Neural cell (in vitro differentiated cells): ENCODE measurements at regions not wholly inside any gene's neighbourhood (a gene's known extent, or its start where the extent isn't known, plus 50 kb on each side); places are given as distances from the start of the nearest gene placed in this dataset.

Experiments used
- H2AFZ ChIP-seq: fragments of 200-600, 300-800 bp; sonication (generic), shearing (Covaris generic); 2 replicates; pipeline ENCODE4 v1.6.0; 2014; ENCODE audit warnings: low read depth, mild to moderate bottlenecking, antibody characterized with exemption, low read length, moderate library complexity
- H3F3A ChIP-seq: fragments of 200-600 bp; shearing (Covaris generic); 2 replicates; pipeline ENCODE4 v1.6.1; 2016; ENCODE audit warnings: mild to moderate bottlenecking, moderate library complexity, mixed read lengths, antibody characterized with exemption, low read length; ENCODE audit not compliant: insufficient read depth, poor library complexity, severe bottlenecking
- H3K27ac ChIP-seq: fragments of 200-600, 300-800 bp; sonication (generic), shearing (Covaris generic); 2 replicates; pipeline ENCODE4 v1.5.1; 2014; ENCODE audit warnings: mild to moderate bottlenecking, low read length, moderate library complexity
- H3K27me3 ChIP-seq: fragments of 300-800, 200-600 bp; sonication (generic), shearing (Covaris generic); 2 replicates; pipeline ENCODE4 v1.6.0; 2014; ENCODE audit warnings: mild to moderate bottlenecking, low read depth, low read length, moderate library complexity; ENCODE audit not compliant: insufficient read depth
- H3K36me3 ChIP-seq: fragments of 300-800, 200-600 bp; sonication (generic), shearing (Covaris generic); 2 replicates; pipeline ENCODE4 v1.5.1; 2014; ENCODE audit warnings: mild to moderate bottlenecking, antibody characterized with exemption, low read length, moderate library complexity; ENCODE audit not compliant: insufficient read depth
- H3K4me2 ChIP-seq: fragments of 300-800, 200-600 bp; sonication (generic), shearing (Covaris generic); 2 replicates; pipeline ENCODE4 v1.6.0; 2014; ENCODE audit warnings: mild to moderate bottlenecking, low read length
- H3K4me3 ChIP-seq: fragments of 300-800, 200-600 bp; sonication (generic), shearing (Covaris generic); 2 replicates; pipeline ENCODE4 v1.5.1; 2014; ENCODE audit warnings: mild to moderate bottlenecking, low read length, moderate library complexity
- H3K79me2 ChIP-seq: fragments of 200-600 bp; shearing (Covaris generic); replicated peaks from 2 replicates; pipeline ENCODE4 v1.6.0; 2014; ENCODE audit warnings: mild to moderate bottlenecking, low read length, moderate library complexity; ENCODE audit not compliant: insufficient read depth
- H3K9ac ChIP-seq: fragments of 300-800, 200-600 bp; sonication (generic), shearing (Covaris generic); 2 replicates; pipeline ENCODE4 v1.6.1; 2016; ENCODE audit warnings: mild to moderate bottlenecking, low read length, mixed read lengths
- H3K9me2 ChIP-seq: fragments of 200-600 bp; shearing (Covaris generic); 2 replicates; pipeline ENCODE4 v1.6.1; 2016; ENCODE audit warnings: mild to moderate bottlenecking, low read length, mixed read lengths; ENCODE audit not compliant: insufficient read depth
- H3K9me3 ChIP-seq: fragments of 200-600, 300-800 bp; sonication (generic), shearing (Covaris generic); 2 replicates; pipeline ENCODE4 v1.6.1; 2016; ENCODE audit warnings: mild to moderate bottlenecking, mixed run types, low read length, moderate library complexity, mixed read lengths
- H4K20me1 ChIP-seq: fragments of 200-600 bp; shearing (Covaris generic); 2 replicates; pipeline ENCODE4 v1.6.1; 2016; ENCODE audit warnings: mild to moderate bottlenecking, mixed run types; ENCODE audit not compliant: insufficient read depth
- CTCF ChIP-seq: fragments of 450-650 bp; IDR thresholded peaks from 2 replicates; pipeline ENCODE4 v1.5.1; 2014; ENCODE audit warnings: antibody characterized with exemption, mild to moderate bottlenecking, moderate library complexity; ENCODE audit not compliant: poor library complexity, severe bottlenecking
- EP300 ChIP-seq: fragments of 450-650 bp; conservative IDR thresholded peaks from 2 replicates; pipeline ENCODE4 v1.6.1; 2014; ENCODE audit warnings: antibody characterized with exemption, mild to moderate bottlenecking, moderate library complexity; ENCODE audit not compliant: poor library complexity, severe bottlenecking
- EZH2 ChIP-seq: fragments of 200-600, 300-800 bp; shearing (Covaris generic), sonication (generic); IDR thresholded peaks from 2 replicates; pipeline ENCODE4 v1.6.1; 2014; ENCODE audit warnings: antibody characterized with exemption, low read length, borderline replicate concordance, mild to moderate bottlenecking; ENCODE audit not compliant: insufficient read depth, poor library complexity, severe bottlenecking
- MXI1 ChIP-seq: fragments of 450-650 bp; conservative IDR thresholded peaks from 2 replicates; pipeline ENCODE4 v1.6.1; 2014; ENCODE audit warnings: antibody characterized with exemption, mild to moderate bottlenecking; ENCODE audit not compliant: poor library complexity, severe bottlenecking
- POLR2AphosphoS5 ChIP-seq: IDR thresholded peaks from 2 replicates; pipeline ENCODE4 v1.6.1; 2012
- RAD21 ChIP-seq: fragments of 450-650 bp; conservative IDR thresholded peaks from 2 replicates; pipeline ENCODE4 v1.6.1; 2014; ENCODE audit warnings: antibody characterized with exemption, mild to moderate bottlenecking, moderate library complexity
- REST ChIP-seq: IDR thresholded peaks from 2 replicates; pipeline ENCODE4 v1.6.1; 2012; ENCODE audit warnings: borderline replicate concordance
- SMC3 ChIP-seq: fragments of 450-650 bp; conservative IDR thresholded peaks from 2 replicates; pipeline ENCODE4 v1.6.1; 2014; ENCODE audit warnings: antibody characterized with exemption, mild to moderate bottlenecking, moderate library complexity; ENCODE audit not compliant: poor library complexity
- TAF1 ChIP-seq: IDR thresholded peaks from 2 replicates; pipeline ENCODE4 v1.6.1; 2012; ENCODE audit warnings: low read depth

GRCh38 chr9:81468084-81468595, 221.2 kb downstream of the TLE1 start:
- Histone ChIP-seq H3K36me3 (no peaks in the 10 kb centered on the region), H3K9me3 (no peaks in the 10 kb centered on the region), H3F3A (no peaks in the 10 kb centered on the region), H2AFZ (no peak overlapping the region), H3K79me2 (no peaks in the 10 kb centered on the region), H3K9me2 (no peaks in the 10 kb centered on the region), H3K27ac (no peak overlapping the region), H3K4me3 (no peak overlapping the region), H3K9ac (no peak overlapping the region), H3K4me2 (no peak overlapping the region), H4K20me1 (no peaks in the 10 kb centered on the region), H3K27me3 (no peaks in the 10 kb centered on the region)
- TF ChIP-seq TAF1 (no peak), MXI1 (no peak), POLR2AphosphoS5 (no peak), CTCF (no peak), EP300 (no peak), SMC3 (no peak), EZH2 (no peak)

- TF ChIP-seq POLR2AphosphoS5 = no peak
- no peak for TF ChIP-seq MXI1
- Histone ChIP-seq H3K9me2 (no peaks in the 10 kb centered on the region), H3K9ac (no peak overlapping the region)
Observed at GRCh38 chr9:81466981-81467380, 222.4 kb downstream of the TLE1 start.

GRCh38 chr9:81465468-81466011, 223.8 kb downstream of the TLE1 start:
- Histone ChIP-seq H3K9me3 (no peaks in the 10 kb centered on the region), H3K4me3 (no peak overlapping the region), H3K4me2 (no peak overlapping the region), H3K9me2 (no peaks in the 10 kb centered on the region), H3K27me3 (no peaks in the 10 kb centered on the region), H4K20me1 (no peaks in the 10 kb centered on the region), H3F3A (no peaks in the 10 kb centered on the region), H3K79me2 (no peaks in the 10 kb centered on the region), H3K36me3 (no peaks in the 10 kb centered on the region), H3K9ac (no peak overlapping the region), H2AFZ (no peak overlapping the region), H3K27ac (no peak overlapping the region)
- TF ChIP-seq RAD21 = no peak
- no peak for TF ChIP-seq MXI1
- TF ChIP-seq POLR2AphosphoS5 = no peak
- no peak for TF ChIP-seq REST
- no peak for TF ChIP-seq SMC3
- no peak for TF ChIP-seq CTCF
- no peak for TF ChIP-seq EP300
- no peak for TF ChIP-seq TAF1
- no peak for TF ChIP-seq EZH2

More at GRCh38 chr9:81466981-81467380, 222.4 kb downstream of the TLE1 start:
- Histone ChIP-seq H3K27ac (no peak overlapping the region), H3K4me2 (no peak overlapping the region), H3K36me3 (no peaks in the 10 kb centered on the region), H3K79me2 (no peaks in the 10 kb centered on the region), H2AFZ (no peak overlapping the region), H3K4me3 (no peak overlapping the region), H3K9me3 (no peaks in the 10 kb centered on the region), H3F3A (no peaks in the 10 kb centered on the region), H4K20me1 (no peaks in the 10 kb centered on the region), H3K27me3 (no peaks in the 10 kb centered on the region)
